SK-N-SH (cell line): ENCODE measurements at regions not wholly inside any gene's neighbourhood (a gene's known extent, or its start where the extent isn't known, plus 50 kb on each side); places are given as distances from the start of the nearest gene placed in this dataset.

ENCODE experiments used
- CTCF ChIA-PET: fragments of 300-600, 350-600 bp; formaldehyde crosslinking; extraction: SDS; loops from one replicate; lab custom pipeline; 2021; lab: Yijun Ruan, JAX
- POLR2A ChIA-PET: fragments of 350-600 bp; sonication (Branson Sonifier 250); formaldehyde crosslinking; extraction: SDS; loops from one replicate; lab custom pipeline; 2020; ENCODE audit warnings: antibody characterized with exemption, inconsistent platforms; lab: Yijun Ruan, JAX
- DNase-seq: peaks from one replicate; pipeline ENCODE4 v3.0.0; 2012
- H2AFZ ChIP-seq: fragments of 200-600 bp; sonication (generic); 2 replicates; pipeline ENCODE4 v1.8.1; 2016; ENCODE audit warnings: antibody characterized with exemption, mild to moderate bottlenecking, low read depth
- H3F3A ChIP-seq: fragments of 200-600 bp; sonication (generic); replicated peaks from 2 replicates; pipeline ENCODE3; 2016; ENCODE audit warnings: antibody characterized with exemption, mild to moderate bottlenecking; ENCODE audit not compliant: insufficient read depth
- H3K27ac ChIP-seq, 2 experiments: fragments of 200-500 bp in 1 of 2; fragments of 200-600 bp in 1 of 2; sonication (Bioruptor generic) in 1 of 2; sonication (generic), shearing (Covaris generic) in 1 of 2; 2 replicates each; pipeline versions ENCODE4 v1.5.1 to v1.6.1; 2014 to 2016; ENCODE audit warnings: low read depth in 2 of 2, inconsistent platforms in 1 of 2, low read length in 1 of 2, mild to moderate bottlenecking in 1 of 2, mixed read lengths in 1 of 2
- H3K27me3 ChIP-seq: fragments of 200-600 bp; sonication (generic), shearing (Covaris generic); 2 replicates; pipeline ENCODE4 v1.6.1; 2016; ENCODE audit warnings: mixed run types; ENCODE audit not compliant: insufficient read depth
- H3K36me3 ChIP-seq, 2 experiments: fragments of 200-500 bp in 1 of 2; fragments of 200-600 bp in 1 of 2; sonication (Bioruptor generic) in 1 of 2; sonication (generic) in 1 of 2; replicated peaks in 1 of 2; 2 replicates each; pipeline versions ENCODE3 to v1.5.1; 2014 to 2016; ENCODE audit warnings: low read length in 1 of 2, mild to moderate bottlenecking in 1 of 2; ENCODE audit not compliant: insufficient read depth in 2 of 2, control insufficient read depth in 1 of 2
- H3K4me1 ChIP-seq, 2 experiments: fragments of 200-500 bp in 1 of 2; fragments of 200-600 bp in 1 of 2; sonication (Bioruptor generic) in 1 of 2; sonication (generic), shearing (Covaris generic) in 1 of 2; 2 replicates each; pipeline versions ENCODE4 v1.5.1 to v1.6.1; 2014 to 2016; ENCODE audit warnings: low read depth in 1 of 2, low read length in 1 of 2, mixed run types in 1 of 2; ENCODE audit not compliant: insufficient read depth in 2 of 2, control insufficient read depth in 1 of 2
- H3K4me2 ChIP-seq: fragments of 200-600 bp; sonication (generic), shearing (Covaris generic); 2 replicates; pipeline ENCODE4 v1.6.1; 2017; ENCODE audit warnings: mixed run types
- H3K4me3 ChIP-seq, 2 experiments: fragments of 200-500 bp in 1 of 2; fragments of 200-600 bp in 1 of 2; sonication (Bioruptor generic) in 1 of 2; sonication (generic), shearing (Covaris generic) in 1 of 2; 2 replicates each; pipeline versions ENCODE4 v1.5.1 to v1.8.1; 2014 to 2016; ENCODE audit warnings: low read depth in 2 of 2, inconsistent platforms in 1 of 2, low read length in 1 of 2, mild to moderate bottlenecking in 1 of 2, mixed read lengths in 1 of 2, moderate library complexity in 1 of 2
- H3K79me2 ChIP-seq: fragments of 200-600 bp; sonication (generic); 2 replicates; pipeline ENCODE4 v1.8.1; 2017; ENCODE audit warnings: mild to moderate bottlenecking; ENCODE audit not compliant: insufficient read depth
- H3K9ac ChIP-seq: fragments of 200-600 bp; sonication (generic); 2 replicates; pipeline ENCODE4 v1.6.1; 2017; ENCODE audit warnings: mixed run types
- H3K9me2 ChIP-seq: fragments of 200-600 bp; sonication (generic); 2 replicates; pipeline ENCODE4 v1.6.1; 2017; ENCODE audit warnings: mixed run types
- H3K9me3 ChIP-seq: fragments of 200-600 bp; sonication (generic); 2 replicates; pipeline ENCODE4 v1.6.1; 2017; ENCODE audit warnings: mixed run types, mild to moderate bottlenecking, moderate library complexity
- H4K20me1 ChIP-seq: fragments of 200-600 bp; sonication (generic); 2 replicates; pipeline ENCODE4 v1.6.1; 2017; ENCODE audit warnings: mild to moderate bottlenecking, mixed run types; ENCODE audit not compliant: insufficient read depth
- EP300 ChIP-seq, 2 experiments: IDR thresholded peaks; 2 replicates each; pipeline versions ENCODE4 v1.4.0 to v1.6.1; 2012; ENCODE audit warnings: borderline replicate concordance in 1 of 2, low read depth in 1 of 2, low read length in 1 of 2
- FOSL2 ChIP-seq: IDR thresholded peaks from 2 replicates; pipeline ENCODE4 v1.4.0; 2012; ENCODE audit warnings: low read depth, mild to moderate bottlenecking, moderate library complexity, borderline replicate concordance
- FOXJ3 ChIP-seq: sonication (generic); formaldehyde crosslinking; IDR thresholded peaks from 2 replicates; pipeline ENCODE4 v1.5.1; 2020; ENCODE audit warnings: mild to moderate bottlenecking, missing genetic modification reagents
- GATA2 ChIP-seq: sonication (generic); formaldehyde crosslinking; IDR thresholded peaks from 2 replicates; pipeline ENCODE4 v1.5.0; 2020; ENCODE audit warnings: mild to moderate bottlenecking, missing genetic modification reagents
- JUND ChIP-seq: IDR thresholded peaks from 2 replicates; pipeline ENCODE4 v1.4.0; 2012
- NFIC ChIP-seq: IDR thresholded peaks from 2 replicates; pipeline ENCODE4 v1.4.0; 2012; ENCODE audit warnings: borderline replicate concordance
- NRF1 ChIP-seq: IDR thresholded peaks from 2 replicates; pipeline ENCODE4 v1.6.1; 2012; ENCODE audit warnings: low read depth, mild to moderate bottlenecking, low read length
- RCOR1 ChIP-seq: fragments of 150-350 bp; IDR thresholded peaks from 2 replicates; pipeline ENCODE4 v1.6.1; 2017; ENCODE audit warnings: antibody characterized with exemption, low read length
- SMC3 ChIP-seq: IDR thresholded peaks from 2 replicates; pipeline ENCODE4 v1.6.1; 2012; ENCODE audit warnings: low read depth, low read length, improper control_type of control experiment
- TCF12 ChIP-seq: IDR thresholded peaks from 2 replicates; pipeline ENCODE4 v1.4.0; 2012
- ZBTB33 ChIP-seq: IDR thresholded peaks from 2 replicates; pipeline ENCODE4 v1.4.0; 2012; ENCODE audit warnings: low read depth, borderline replicate concordance
- TF ChIP-seq, protein P1 (sequence below): IDR thresholded peaks from 2 replicates; pipeline ENCODE4 v1.6.1; 2012; ENCODE audit warnings: mild to moderate bottlenecking, low read depth, low read length, moderate library complexity
- TF ChIP-seq, protein P2 (sequence below): IDR thresholded peaks from 2 replicates; pipeline ENCODE4; 2012
- TF ChIP-seq, protein P3 (sequence below): fragments of 150-350 bp; IDR thresholded peaks from 2 replicates; pipeline ENCODE4 v1.6.1; 2016; ENCODE audit warnings: mild to moderate bottlenecking, low read depth, low read length
- TF ChIP-seq, protein P4 (sequence below): IDR thresholded peaks from 2 replicates; pipeline ENCODE4 v1.4.0; 2012; ENCODE audit warnings: low read depth, borderline replicate concordance

- CTCF ChIA-PET, result interaction anchor here (1.0 kb wide), 1 partner anchor 227 kb away, joined by 3 read pairs; no protein-coding TSS in a partner anchor
- H3K4me2 ChIP-seq, result no peak overlapping the region
- TF ChIP-seq, protein P1, sequence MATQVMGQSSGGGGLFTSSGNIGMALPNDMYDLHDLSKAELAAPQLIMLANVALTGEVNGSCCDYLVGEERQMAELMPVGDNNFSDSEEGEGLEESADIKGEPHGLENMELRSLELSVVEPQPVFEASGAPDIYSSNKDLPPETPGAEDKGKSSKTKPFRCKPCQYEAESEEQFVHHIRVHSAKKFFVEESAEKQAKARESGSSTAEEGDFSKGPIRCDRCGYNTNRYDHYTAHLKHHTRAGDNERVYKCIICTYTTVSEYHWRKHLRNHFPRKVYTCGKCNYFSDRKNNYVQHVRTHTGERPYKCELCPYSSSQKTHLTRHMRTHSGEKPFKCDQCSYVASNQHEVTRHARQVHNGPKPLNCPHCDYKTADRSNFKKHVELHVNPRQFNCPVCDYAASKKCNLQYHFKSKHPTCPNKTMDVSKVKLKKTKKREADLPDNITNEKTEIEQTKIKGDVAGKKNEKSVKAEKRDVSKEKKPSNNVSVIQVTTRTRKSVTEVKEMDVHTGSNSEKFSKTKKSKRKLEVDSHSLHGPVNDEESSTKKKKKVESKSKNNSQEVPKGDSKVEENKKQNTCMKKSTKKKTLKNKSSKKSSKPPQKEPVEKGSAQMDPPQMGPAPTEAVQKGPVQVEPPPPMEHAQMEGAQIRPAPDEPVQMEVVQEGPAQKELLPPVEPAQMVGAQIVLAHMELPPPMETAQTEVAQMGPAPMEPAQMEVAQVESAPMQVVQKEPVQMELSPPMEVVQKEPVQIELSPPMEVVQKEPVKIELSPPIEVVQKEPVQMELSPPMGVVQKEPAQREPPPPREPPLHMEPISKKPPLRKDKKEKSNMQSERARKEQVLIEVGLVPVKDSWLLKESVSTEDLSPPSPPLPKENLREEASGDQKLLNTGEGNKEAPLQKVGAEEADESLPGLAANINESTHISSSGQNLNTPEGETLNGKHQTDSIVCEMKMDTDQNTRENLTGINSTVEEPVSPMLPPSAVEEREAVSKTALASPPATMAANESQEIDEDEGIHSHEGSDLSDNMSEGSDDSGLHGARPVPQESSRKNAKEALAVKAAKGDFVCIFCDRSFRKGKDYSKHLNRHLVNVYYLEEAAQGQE, result no peak
- TF ChIP-seq GATA2 (no peak), TCF12 (no peak), JUND (no peak), RCOR1 (no peak), EP300 (IDR thresholded peaks at IDR 0.05; ENCODE audit: borderline replicate concordance in 1 of 2, low read depth in 1 of 2, low read length in 1 of 2) (no peak), ZBTB33 (no peak), FOSL2 (no peak), FOXJ3 (CRISPR knock-in tag) (no peak), SMC3 (no peak), NRF1 (no peak), NFIC (no peak)
- TF ChIP-seq, protein P2, sequence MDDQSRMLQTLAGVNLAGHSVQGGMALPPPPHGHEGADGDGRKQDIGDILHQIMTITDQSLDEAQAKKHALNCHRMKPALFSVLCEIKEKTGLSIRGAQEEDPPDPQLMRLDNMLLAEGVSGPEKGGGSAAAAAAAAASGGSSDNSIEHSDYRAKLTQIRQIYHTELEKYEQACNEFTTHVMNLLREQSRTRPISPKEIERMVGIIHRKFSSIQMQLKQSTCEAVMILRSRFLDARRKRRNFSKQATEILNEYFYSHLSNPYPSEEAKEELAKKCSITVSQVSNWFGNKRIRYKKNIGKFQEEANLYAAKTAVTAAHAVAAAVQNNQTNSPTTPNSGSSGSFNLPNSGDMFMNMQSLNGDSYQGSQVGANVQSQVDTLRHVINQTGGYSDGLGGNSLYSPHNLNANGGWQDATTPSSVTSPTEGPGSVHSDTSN, result no peak
- TF ChIP-seq, protein P3, sequence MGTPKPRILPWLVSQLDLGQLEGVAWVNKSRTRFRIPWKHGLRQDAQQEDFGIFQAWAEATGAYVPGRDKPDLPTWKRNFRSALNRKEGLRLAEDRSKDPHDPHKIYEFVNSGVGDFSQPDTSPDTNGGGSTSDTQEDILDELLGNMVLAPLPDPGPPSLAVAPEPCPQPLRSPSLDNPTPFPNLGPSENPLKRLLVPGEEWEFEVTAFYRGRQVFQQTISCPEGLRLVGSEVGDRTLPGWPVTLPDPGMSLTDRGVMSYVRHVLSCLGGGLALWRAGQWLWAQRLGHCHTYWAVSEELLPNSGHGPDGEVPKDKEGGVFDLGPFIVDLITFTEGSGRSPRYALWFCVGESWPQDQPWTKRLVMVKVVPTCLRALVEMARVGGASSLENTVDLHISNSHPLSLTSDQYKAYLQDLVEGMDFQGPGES, result no peak
- TF ChIP-seq, protein P4, sequence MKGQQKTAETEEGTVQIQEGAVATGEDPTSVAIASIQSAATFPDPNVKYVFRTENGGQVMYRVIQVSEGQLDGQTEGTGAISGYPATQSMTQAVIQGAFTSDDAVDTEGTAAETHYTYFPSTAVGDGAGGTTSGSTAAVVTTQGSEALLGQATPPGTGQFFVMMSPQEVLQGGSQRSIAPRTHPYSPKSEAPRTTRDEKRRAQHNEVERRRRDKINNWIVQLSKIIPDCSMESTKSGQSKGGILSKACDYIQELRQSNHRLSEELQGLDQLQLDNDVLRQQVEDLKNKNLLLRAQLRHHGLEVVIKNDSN, result no peak
- no peak overlapping the region for H3K9ac ChIP-seq
- no peaks in the 10 kb centered on the region for H3K79me2 ChIP-seq
- H4K20me1 ChIP-seq, result no peaks in the 10 kb centered on the region
- DNase-seq, result no peak
- no peaks in the 10 kb centered on the region for H3K36me3 ChIP-seq
- no peaks in the 10 kb centered on the region for H3K9me3 ChIP-seq
- H3K27me3 ChIP-seq, result no peaks in the 10 kb centered on the region
- peaks cover 6% of the 10 kb centered on the region for H3F3A ChIP-seq
- no peak overlapping the region for H3K27ac ChIP-seq
- no peaks in the 10 kb centered on the region for H3K4me1 ChIP-seq
- H3K9me2 ChIP-seq, result no peaks in the 10 kb centered on the region
- POLR2A ChIA-PET, result no interaction called here
- no peak overlapping the region for H3K4me3 ChIP-seq
- H2AFZ ChIP-seq, result no peak overlapping the region
These were observed 535.2 kb upstream of the CLINT1 start for GRCh38 chr5:158394102-158394501.
